OCI-LY1 (cell line): ENCODE measurements at regions not wholly inside any gene's neighbourhood (a gene's known extent, or its start where the extent isn't known, plus 50 kb on each side); places are given as distances from the start of the nearest gene placed in this dataset.

Source experiments
- H2AFZ ChIP-seq: fragments of 200-600 bp; sonication (generic), shearing (Covaris generic); 2 replicates; pipeline ENCODE4 v1.6.0; 2014; ENCODE audit warnings: antibody characterized with exemption, mild to moderate bottlenecking, low read length
- H3F3A ChIP-seq: fragments of 200-600 bp; sonication (generic), shearing (Covaris generic); 2 replicates; pipeline ENCODE4 v1.6.0; 2014; ENCODE audit warnings: mild to moderate bottlenecking, antibody characterized with exemption, low read length, moderate library complexity; ENCODE audit not compliant: insufficient read depth
- H3K27ac ChIP-seq: fragments of 200-600 bp; sonication (generic); 2 replicates; pipeline ENCODE4 v1.5.1; 2014; ENCODE audit warnings: low read length, mixed run types, mild to moderate bottlenecking, low read depth; ENCODE audit not compliant: poor library complexity, severe bottlenecking
- H3K27me3 ChIP-seq: fragments of 200-600 bp; sonication (generic); 2 replicates; pipeline ENCODE4 v1.6.0; 2014; ENCODE audit warnings: antibody characterized with exemption, mild to moderate bottlenecking, low read length, moderate library complexity; ENCODE audit not compliant: insufficient read depth
- H3K36me3 ChIP-seq: fragments of 200-600 bp; sonication (generic); 2 replicates; pipeline ENCODE4 v1.6.1; 2014; ENCODE audit warnings: mild to moderate bottlenecking, antibody characterized with exemption, low read length, moderate library complexity, mixed read lengths; ENCODE audit not compliant: insufficient read depth
- H3K4me1 ChIP-seq: fragments of 200-600 bp; sonication (generic); 2 replicates; pipeline ENCODE4 v1.5.1; 2014; ENCODE audit warnings: mild to moderate bottlenecking, low read length, moderate library complexity; ENCODE audit not compliant: insufficient read depth, severe bottlenecking
- H3K4me2 ChIP-seq: fragments of 200-600 bp; sonication (generic), shearing (Covaris generic); 2 replicates; pipeline ENCODE4 v1.6.1; 2014; ENCODE audit warnings: low read length
- H3K4me3 ChIP-seq: fragments of 200-600 bp; sonication (generic); 2 replicates; pipeline ENCODE4 v1.5.1; 2014; ENCODE audit warnings: low read length, low read depth, mild to moderate bottlenecking, mixed read lengths; ENCODE audit not compliant: poor library complexity, severe bottlenecking
- H3K79me2 ChIP-seq: fragments of 200-600 bp; shearing (Covaris generic); 2 replicates; pipeline ENCODE4 v1.6.1; 2016; ENCODE audit warnings: mixed run types, low read length, mixed read lengths; ENCODE audit not compliant: insufficient read depth
- H3K9ac ChIP-seq: fragments of 200-600 bp; sonication (generic), shearing (Covaris generic); 2 replicates; pipeline ENCODE4 v1.6.1; 2014; ENCODE audit warnings: mild to moderate bottlenecking, low read length, mixed read lengths
- H3K9me2 ChIP-seq: fragments of 200-600 bp; sonication (generic), shearing (Covaris generic); 2 replicates; pipeline ENCODE4 v1.6.1; 2014; ENCODE audit warnings: low read depth, mild to moderate bottlenecking, low read length, mixed read lengths
- H3K9me3 ChIP-seq: fragments of 200-600 bp; shearing (Covaris generic); 2 replicates; pipeline ENCODE4 v1.6.1; 2014; ENCODE audit warnings: low read length, mixed read lengths
- H4K20me1 ChIP-seq: fragments of 200-600 bp; sonication (generic), shearing (Covaris generic); 2 replicates; pipeline ENCODE4 v1.6.0; 2016; ENCODE audit warnings: mild to moderate bottlenecking, low read length; ENCODE audit not compliant: insufficient read depth
- EZH2 ChIP-seq: fragments of 200-600 bp; sonication (generic), shearing (Covaris generic); IDR thresholded peaks from 2 replicates; pipeline ENCODE4 v1.8.0; 2017; ENCODE audit warnings: borderline replicate concordance, mixed run types, mild to moderate bottlenecking, antibody characterized with exemption, low read length, moderate library complexity, mixed read lengths
- TF ChIP-seq, protein P1 (sequence below): fragments of 200-600 bp; sonication (generic), shearing (Covaris generic); IDR thresholded peaks from 2 replicates; pipeline ENCODE4 v1.5.1; 2017; ENCODE audit warnings: mild to moderate bottlenecking, antibody characterized with exemption, low read length, moderate library complexity, mixed read lengths

DNA sequence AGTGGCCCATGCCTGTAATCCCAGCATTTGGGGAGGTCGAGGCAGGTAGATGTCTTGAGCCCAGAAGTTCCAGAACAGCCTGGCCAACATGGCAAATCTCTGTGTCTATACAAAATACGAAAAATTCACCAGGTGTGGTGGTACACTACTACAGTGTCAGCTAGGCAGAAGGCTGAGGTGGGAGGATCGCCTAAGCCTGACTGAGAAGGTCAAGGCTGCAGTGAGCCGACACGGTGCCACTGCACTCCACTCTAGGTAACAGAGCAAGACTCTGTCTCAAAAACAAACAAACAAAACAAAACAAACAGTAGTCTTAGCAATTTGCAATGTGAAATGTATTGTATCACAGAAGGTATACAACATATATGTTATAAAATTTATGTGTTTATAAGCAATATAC, 348.0 kb downstream of the SEMA3D start:
- no peaks in the 10 kb centered on the region for H3K4me1 ChIP-seq
- no peaks in the 10 kb centered on the region for H3K79me2 ChIP-seq
- no peaks in the 10 kb centered on the region for H3K36me3 ChIP-seq
- no peak overlapping the region for H2AFZ ChIP-seq
- H3K27me3 ChIP-seq = no peaks in the 10 kb centered on the region
- no peak overlapping the region for H3K4me2 ChIP-seq
- TF ChIP-seq EZH2 = no peak
- TF ChIP-seq, protein P1, sequence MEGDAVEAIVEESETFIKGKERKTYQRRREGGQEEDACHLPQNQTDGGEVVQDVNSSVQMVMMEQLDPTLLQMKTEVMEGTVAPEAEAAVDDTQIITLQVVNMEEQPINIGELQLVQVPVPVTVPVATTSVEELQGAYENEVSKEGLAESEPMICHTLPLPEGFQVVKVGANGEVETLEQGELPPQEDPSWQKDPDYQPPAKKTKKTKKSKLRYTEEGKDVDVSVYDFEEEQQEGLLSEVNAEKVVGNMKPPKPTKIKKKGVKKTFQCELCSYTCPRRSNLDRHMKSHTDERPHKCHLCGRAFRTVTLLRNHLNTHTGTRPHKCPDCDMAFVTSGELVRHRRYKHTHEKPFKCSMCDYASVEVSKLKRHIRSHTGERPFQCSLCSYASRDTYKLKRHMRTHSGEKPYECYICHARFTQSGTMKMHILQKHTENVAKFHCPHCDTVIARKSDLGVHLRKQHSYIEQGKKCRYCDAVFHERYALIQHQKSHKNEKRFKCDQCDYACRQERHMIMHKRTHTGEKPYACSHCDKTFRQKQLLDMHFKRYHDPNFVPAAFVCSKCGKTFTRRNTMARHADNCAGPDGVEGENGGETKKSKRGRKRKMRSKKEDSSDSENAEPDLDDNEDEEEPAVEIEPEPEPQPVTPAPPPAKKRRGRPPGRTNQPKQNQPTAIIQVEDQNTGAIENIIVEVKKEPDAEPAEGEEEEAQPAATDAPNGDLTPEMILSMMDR = no peak
- H3K4me3 ChIP-seq = no peak overlapping the region
- 0 out of 2 replicates have a peak, but pooled peaks cover 2% of the 10 kb centered on the region for H3K9me2 ChIP-seq
- no peaks in the 10 kb centered on the region for H3F3A ChIP-seq
- no peaks in the 10 kb centered on the region for H4K20me1 ChIP-seq
- no peak overlapping the region for H3K9ac ChIP-seq
- H3K9me3 ChIP-seq = no peaks in the 10 kb centered on the region
- H3K27ac ChIP-seq = no peak overlapping the region

DNA sequence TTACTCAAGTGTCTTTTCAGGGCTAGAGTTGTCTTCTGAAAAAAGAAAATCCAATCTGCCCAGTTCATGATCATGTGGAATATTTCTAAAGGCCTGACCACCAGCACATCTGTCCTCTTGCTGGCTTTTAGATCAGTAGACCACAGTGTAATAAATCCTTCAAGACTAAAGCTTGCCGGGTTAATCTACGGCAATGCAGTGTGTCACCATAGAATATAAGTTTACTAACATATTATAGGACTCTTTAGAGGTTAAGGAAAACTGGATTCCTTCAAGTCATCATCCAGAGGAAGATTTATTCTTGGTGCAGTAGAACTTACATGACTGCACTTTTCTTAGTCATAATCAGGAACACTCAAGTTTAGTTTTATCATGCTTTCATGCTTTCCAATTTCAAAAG, 349.5 kb downstream of the SEMA3D start:
- H3K9me2 ChIP-seq = 0 out of 2 replicates have a peak, but pooled peaks cover 2% of the 10 kb centered on the region
- H3K9me3 ChIP-seq = no peaks in the 10 kb centered on the region
- H3K79me2 ChIP-seq = no peaks in the 10 kb centered on the region
- no peak overlapping the region for H3K9ac ChIP-seq
- H3K4me1 ChIP-seq = no peaks in the 10 kb centered on the region
- TF ChIP-seq, protein P1 = no peak
- TF ChIP-seq EZH2 = no peak
- H3F3A ChIP-seq = no peaks in the 10 kb centered on the region
- H3K27ac ChIP-seq = no peak overlapping the region
- no peak overlapping the region for H3K4me2 ChIP-seq
- no peaks in the 10 kb centered on the region for H4K20me1 ChIP-seq
- no peaks in the 10 kb centered on the region for H3K27me3 ChIP-seq
- H2AFZ ChIP-seq = no peak overlapping the region
- H3K4me3 ChIP-seq = no peak overlapping the region
- H3K36me3 ChIP-seq = no peaks in the 10 kb centered on the region

DNA sequence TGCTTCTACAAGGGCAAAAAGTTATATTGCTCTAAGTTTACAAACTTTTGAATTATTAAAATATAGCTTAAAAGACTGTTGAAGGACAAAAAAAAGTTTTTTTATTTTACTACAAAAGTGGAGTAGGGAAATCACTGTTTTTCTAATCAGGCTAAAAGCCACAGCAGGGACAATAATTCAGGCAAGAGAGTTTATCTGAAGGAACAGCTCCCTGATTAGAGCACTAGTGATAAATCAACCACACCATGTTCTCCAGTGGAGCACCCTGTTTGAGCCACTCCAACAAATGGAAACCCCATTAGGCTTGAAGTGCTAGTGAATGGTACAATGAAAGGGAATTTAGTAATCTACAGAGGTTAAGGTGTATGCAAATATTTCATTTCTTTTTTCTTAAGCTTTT, 357.1 kb downstream of the SEMA3D start:
- Histone ChIP-seq H3K9me2 (no peaks in the 10 kb centered on the region), H3K4me3 (no peak overlapping the region), H3F3A (no peaks in the 10 kb centered on the region), H3K27ac (no peak overlapping the region), H2AFZ (no peak overlapping the region), H3K79me2 (no peaks in the 10 kb centered on the region), H3K27me3 (no peaks in the 10 kb centered on the region), H3K4me1 (no peaks in the 10 kb centered on the region), H3K9me3 (no peaks in the 10 kb centered on the region), H3K9ac (no peak overlapping the region), H3K4me2 (no peak overlapping the region), H4K20me1 (no peaks in the 10 kb centered on the region), H3K36me3 (no peaks in the 10 kb centered on the region)
- no peak for TF ChIP-seq EZH2
- TF ChIP-seq, protein P1 = no peak
